ENCODE measurements at regions not wholly inside any gene's neighbourhood (a gene's known extent, or its start where the extent isn't known, plus 50 kb on each side); places are given as distances from the start of the nearest gene placed in this dataset.

DNA sequence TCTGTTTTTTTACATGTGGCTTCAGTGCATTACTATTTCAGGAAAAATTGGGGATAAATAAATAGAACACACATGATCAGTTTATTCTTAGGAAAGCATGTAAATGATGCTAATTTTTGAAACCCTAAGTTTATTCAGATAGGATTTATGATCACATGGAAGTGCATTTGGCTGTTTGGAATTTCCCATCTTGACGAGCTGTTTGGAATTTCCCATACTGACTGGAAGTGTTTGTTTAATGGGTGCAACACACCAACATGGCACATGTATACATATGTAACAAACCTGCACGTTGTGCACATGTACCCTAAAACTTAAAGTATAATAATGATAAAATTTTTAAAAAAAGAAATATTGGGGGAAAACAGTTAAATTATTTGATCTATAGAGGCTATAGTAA, 79.5 kb downstream of the COL6A6 start:
- TF ChIP-seq, protein P1, sequence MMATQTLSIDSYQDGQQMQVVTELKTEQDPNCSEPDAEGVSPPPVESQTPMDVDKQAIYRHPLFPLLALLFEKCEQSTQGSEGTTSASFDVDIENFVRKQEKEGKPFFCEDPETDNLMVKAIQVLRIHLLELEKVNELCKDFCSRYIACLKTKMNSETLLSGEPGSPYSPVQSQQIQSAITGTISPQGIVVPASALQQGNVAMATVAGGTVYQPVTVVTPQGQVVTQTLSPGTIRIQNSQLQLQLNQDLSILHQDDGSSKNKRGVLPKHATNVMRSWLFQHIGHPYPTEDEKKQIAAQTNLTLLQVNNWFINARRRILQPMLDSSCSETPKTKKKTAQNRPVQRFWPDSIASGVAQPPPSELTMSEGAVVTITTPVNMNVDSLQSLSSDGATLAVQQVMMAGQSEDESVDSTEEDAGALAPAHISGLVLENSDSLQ (IDR thresholded peaks at IDR 0.05), result no peak
- ChIA-PET CTCF (no interaction called here), POLR2A (no interaction called here)
- no peak for DNase-seq (ENCODE audit: extremely low spot score)

DNA sequence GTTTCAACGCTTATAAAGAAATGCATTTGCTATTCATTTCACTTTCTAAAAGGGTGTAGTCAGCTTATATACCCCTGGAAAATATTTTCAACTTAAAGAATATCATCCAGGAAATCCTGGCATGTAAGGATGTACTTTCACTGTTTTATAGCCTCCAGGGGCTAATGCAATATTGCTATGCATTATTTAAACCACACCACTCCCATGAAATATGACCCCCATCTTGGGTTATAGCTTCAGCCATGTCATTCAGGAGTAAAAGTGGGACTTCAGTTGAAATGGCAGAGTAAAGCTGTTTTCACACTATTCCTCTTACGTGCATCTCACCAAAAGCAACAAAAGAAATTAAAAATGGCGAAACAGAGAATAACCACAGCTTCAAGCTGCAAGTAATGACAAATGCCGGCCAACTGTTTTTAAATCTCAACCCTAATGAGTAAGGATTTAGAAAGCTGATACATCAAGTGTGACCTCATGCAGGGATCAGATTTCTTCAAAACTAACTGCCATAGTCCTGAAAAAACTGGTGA, 84.5 kb downstream of the COL6A6 start:
- CTCF ChIA-PET, result no interaction called here
- TF ChIP-seq L3MBTL2 (conservative IDR thresholded peaks at IDR 0.05) (no peak), LEF1 (IDR thresholded peaks at IDR 0.05; ENCODE audit: borderline replicate concordance) (no peak), ZNF384 (IDR thresholded peaks at IDR 0.05) (no peak), NFRKB (IDR thresholded peaks at IDR 0.05) (no peak), HDGF (IDR thresholded peaks at IDR 0.05; ENCODE audit: borderline replicate concordance) (no peak)
- TF ChIP-seq, protein P1 (IDR thresholded peaks at IDR 0.05), result 0 out of 2 replicates have a peak, but pooled peaks have one; percentile 47
- POLR2A ChIA-PET, result no interaction called here
- peak; percentile 12 for DNase-seq (ENCODE audit: extremely low spot score)

DNA sequence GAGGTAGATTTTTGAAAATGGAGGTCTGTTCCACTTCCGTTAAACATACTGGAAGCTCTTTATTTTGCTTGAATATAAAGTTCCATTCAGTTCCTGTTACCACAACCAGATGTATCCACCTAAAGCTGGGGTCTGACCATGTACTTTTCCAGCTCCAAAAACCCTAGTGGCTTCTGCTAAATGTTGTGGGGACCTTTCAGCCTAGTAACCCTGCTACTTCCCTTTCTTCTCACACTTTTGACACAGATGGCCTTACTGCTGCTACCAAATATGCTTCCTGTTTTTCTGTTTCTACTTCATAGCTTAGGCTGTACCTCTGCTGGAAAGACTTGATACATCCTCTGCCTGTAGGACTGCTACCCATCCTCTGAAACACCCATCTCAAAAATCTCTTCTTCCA, 87.8 kb downstream of the COL6A6 start:
- CTCF ChIA-PET, result no interaction called here
- TF ChIP-seq, protein P1 (IDR thresholded peaks at IDR 0.05), result no peak
- TF ChIP-seq ELF4 (IDR thresholded peaks at IDR 0.05), result no peak
- no peak for TF ChIP-seq CTBP1 (IDR thresholded peaks at IDR 0.05; ENCODE audit: borderline replicate concordance)
- TF ChIP-seq ZNF384 (IDR thresholded peaks at IDR 0.05), result no peak
- no peak for TF ChIP-seq FOXK2 (IDR thresholded peaks at IDR 0.05)
- TF ChIP-seq TARDBP (IDR thresholded peaks at IDR 0.05), result no peak
- TF ChIP-seq FOXM1 (IDR thresholded peaks at IDR 0.05; ENCODE audit: borderline replicate concordance), result no peak
- TF ChIP-seq FOXA1 (IDR thresholded peaks at IDR 0.05), result no peak
- POLR2A ChIA-PET, result no interaction called here
- no peak for DNase-seq (ENCODE audit: extremely low spot score)

DNA sequence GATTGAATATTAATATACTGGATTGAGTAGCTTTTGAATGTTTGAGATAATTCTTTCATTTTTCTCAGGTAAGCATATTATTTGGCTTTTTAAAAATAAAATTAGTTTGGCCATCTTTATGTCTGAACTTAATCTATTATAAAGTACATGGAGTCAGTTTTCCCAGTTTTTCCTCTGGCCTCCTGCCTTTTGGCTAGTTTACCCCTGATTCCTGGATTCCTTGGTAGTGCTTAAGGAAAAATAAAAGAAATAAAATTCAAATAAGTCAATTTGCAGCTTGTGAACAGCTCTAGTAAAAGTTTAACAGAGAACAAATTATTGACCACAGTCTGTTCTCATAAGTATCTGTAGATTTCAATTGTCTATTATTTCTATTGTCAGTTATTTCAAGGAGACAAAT, 89.4 kb downstream of the COL6A6 start:
- ChIA-PET POLR2A (no interaction called here), CTCF (no interaction called here)
- no peak for DNase-seq (ENCODE audit: extremely low spot score)
- TF ChIP-seq SP1 (IDR thresholded peaks at IDR 0.05), result no peak
- no peak for TF ChIP-seq FOXM1 (IDR thresholded peaks at IDR 0.05; ENCODE audit: borderline replicate concordance)
- TF ChIP-seq, protein P1 (IDR thresholded peaks at IDR 0.05), result no peak
- no peak for TF ChIP-seq ARNT (IDR thresholded peaks at IDR 0.05)
- no peak for TF ChIP-seq L3MBTL2 (conservative IDR thresholded peaks at IDR 0.05)
- TF ChIP-seq LEF1 (IDR thresholded peaks at IDR 0.05; ENCODE audit: borderline replicate concordance), result no peak
- no peak for TF ChIP-seq SUZ12 (IDR thresholded peaks at IDR 0.05)
- no peak for TF ChIP-seq NFRKB (IDR thresholded peaks at IDR 0.05)
- TF ChIP-seq HDGF (IDR thresholded peaks at IDR 0.05; ENCODE audit: borderline replicate concordance), result no peak
- no peak for TF ChIP-seq FOXA1 (IDR thresholded peaks at IDR 0.05)
- no peak for TF ChIP-seq ZNF384 (IDR thresholded peaks at IDR 0.05)
- TF ChIP-seq FOXK2 (IDR thresholded peaks at IDR 0.05), result no peak
- no peak for TF ChIP-seq BHLHE40 (IDR thresholded peaks at IDR 0.05; ENCODE audit: borderline replicate concordance)
- TF ChIP-seq TARDBP (IDR thresholded peaks at IDR 0.05), result no peak
- no peak for TF ChIP-seq CTBP1 (IDR thresholded peaks at IDR 0.05; ENCODE audit: borderline replicate concordance)
- no peak for TF ChIP-seq ELF4 (IDR thresholded peaks at IDR 0.05)

DNA sequence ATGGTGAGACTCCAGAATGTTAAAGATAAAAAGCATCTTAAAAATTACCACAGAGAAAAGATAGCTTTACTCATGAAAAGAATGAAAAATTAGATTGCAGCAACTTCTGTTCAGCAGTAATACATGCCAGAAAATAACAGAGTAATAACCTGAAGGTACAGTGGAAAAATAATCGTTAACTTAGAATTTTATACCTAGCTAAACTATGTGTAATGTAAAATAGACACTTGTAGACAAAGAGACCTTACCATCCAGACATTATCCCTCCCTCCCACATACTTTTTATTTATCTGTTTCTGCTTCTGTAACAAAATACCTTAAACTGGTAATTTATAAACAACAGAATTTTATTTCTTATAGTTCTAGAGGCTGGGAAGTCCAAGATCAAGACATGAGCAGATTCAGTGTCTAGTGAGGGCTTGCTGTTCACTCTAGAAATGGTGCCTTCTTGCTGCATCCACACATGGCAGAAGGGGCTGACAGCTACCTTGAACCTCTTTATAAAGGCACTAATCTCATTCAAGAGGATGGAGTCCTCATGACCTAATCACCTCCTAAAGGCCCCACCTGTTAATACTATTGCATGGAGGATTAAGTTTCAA, 90.7 kb downstream of the COL6A6 start:
- ChIA-PET CTCF (no interaction called here), POLR2A (no interaction called here)
- DNase-seq (ENCODE audit: extremely low spot score), result no peak
- TF ChIP-seq CTBP1 (IDR thresholded peaks at IDR 0.05; ENCODE audit: borderline replicate concordance), result no peak
- TF ChIP-seq HDGF (IDR thresholded peaks at IDR 0.05; ENCODE audit: borderline replicate concordance), result no peak
- TF ChIP-seq BHLHE40 (IDR thresholded peaks at IDR 0.05; ENCODE audit: borderline replicate concordance), result no peak
- TF ChIP-seq TARDBP (IDR thresholded peaks at IDR 0.05), result no peak
- TF ChIP-seq SUZ12 (IDR thresholded peaks at IDR 0.05), result no peak
- no peak for TF ChIP-seq NFRKB (IDR thresholded peaks at IDR 0.05)
- TF ChIP-seq FOXM1 (IDR thresholded peaks at IDR 0.05; ENCODE audit: borderline replicate concordance), result no peak
- no peak for TF ChIP-seq FOXK2 (IDR thresholded peaks at IDR 0.05)
- TF ChIP-seq, protein P1 (IDR thresholded peaks at IDR 0.05), result no peak
- TF ChIP-seq FOXA1 (IDR thresholded peaks at IDR 0.05), result no peak
- TF ChIP-seq L3MBTL2 (conservative IDR thresholded peaks at IDR 0.05), result no peak
- TF ChIP-seq ZNF384 (IDR thresholded peaks at IDR 0.05), result no peak
- TF ChIP-seq LEF1 (IDR thresholded peaks at IDR 0.05; ENCODE audit: borderline replicate concordance), result no peak
- TF ChIP-seq SP1 (IDR thresholded peaks at IDR 0.05), result no peak
- no peak for TF ChIP-seq ARNT (IDR thresholded peaks at IDR 0.05)
- TF ChIP-seq ELF4 (IDR thresholded peaks at IDR 0.05), result no peak
